ENCODE measurements at regions not wholly inside any gene's neighbourhood (a gene's known extent, or its start where the extent isn't known, plus 50 kb on each side); places are given as distances from the start of the nearest gene placed in this dataset.

- Histone ChIP-seq H3K27me3 (no peaks in the 10 kb centered on the region), H3K4me3 (no peak overlapping the region), H3K36me3 (no peaks in the 10 kb centered on the region), H3K27ac (no peak overlapping the region), H3K4me1 (no peaks in the 10 kb centered on the region), H3K9me3 (no peaks in the 10 kb centered on the region)
- no peak for TF ChIP-seq POLR2A (IDR thresholded peaks at IDR 0.05)
- DNase-seq (no peak), ATAC-seq (no peak)
- intact Hi-C loops (cut with DNase I): no loop called here
Observed at GRCh38 chr18:30754846-30755245, 287.7 kb downstream of the DSC3 start.

DNA sequence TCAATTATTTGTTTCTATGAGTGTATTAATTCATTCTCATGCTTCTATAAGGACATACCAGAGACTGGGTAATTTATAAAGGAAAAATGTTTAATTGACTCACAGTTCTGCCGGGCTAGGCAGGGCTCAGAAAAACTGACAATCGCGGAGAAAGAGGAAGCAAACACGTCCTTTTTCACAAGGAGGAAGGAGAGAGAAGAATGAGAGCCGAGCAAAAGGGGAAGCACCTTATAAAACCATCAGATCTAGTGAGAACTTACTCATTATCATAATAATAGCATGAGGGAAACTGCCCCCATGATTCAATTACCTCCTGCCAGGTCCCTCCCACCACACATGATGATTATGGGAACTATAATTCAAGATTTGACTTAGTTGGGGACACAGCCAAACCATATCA is 294.0 kb downstream of the DSC3 start:
- H3K9me3 ChIP-seq: no peaks in the 10 kb centered on the region
- H3K4me3 ChIP-seq: no peak overlapping the region
- ATAC-seq (no peak), DNase-seq (no peak)
- H3K27ac ChIP-seq: no peak overlapping the region
- WGBS (ENCODE audit: insufficient coverage, low coverage, low lambda C conversion rate, missing lambda C conversion rate): 18% methylated on average over 5 of the region's 5 CpGs
- H3K27me3 ChIP-seq: no peaks in the 10 kb centered on the region
- H3K36me3 ChIP-seq: no peaks in the 10 kb centered on the region
- no peak for TF ChIP-seq POLR2A (IDR thresholded peaks at IDR 0.05)
- no peak for TF ChIP-seq CTCF (IDR thresholded peaks at IDR 0.05)
- intact Hi-C loops (cut with DNase I): no loop called here
- no peaks in the 10 kb centered on the region for H3K4me1 ChIP-seq

GRCh38 chr18:30746224-30746623 is 296.3 kb downstream of the DSC3 start:
- H3K27ac ChIP-seq: no peak overlapping the region
- no peak for DNase-seq
- no peaks in the 10 kb centered on the region for H3K27me3 ChIP-seq
- no peak for TF ChIP-seq POLR2A (IDR thresholded peaks at IDR 0.05)
- no peak for TF ChIP-seq CTCF (IDR thresholded peaks at IDR 0.05)
- H3K4me3 ChIP-seq: no peak overlapping the region
- no peaks in the 10 kb centered on the region for H3K4me1 ChIP-seq
- no peaks in the 10 kb centered on the region for H3K36me3 ChIP-seq
- intact Hi-C loops (cut with DNase I): no loop called here
- ATAC-seq: no peak
- H3K9me3 ChIP-seq: no peaks in the 10 kb centered on the region

GRCh38 chr18:30743033-30743432 is 299.5 kb downstream of the DSC3 start:
- H3K36me3 ChIP-seq: no peaks in the 10 kb centered on the region
- H3K4me1 ChIP-seq: no peaks in the 10 kb centered on the region
- DNase-seq (no peak), ATAC-seq (no peak)
- no peak overlapping the region for H3K4me3 ChIP-seq
- H3K27me3 ChIP-seq: no peaks in the 10 kb centered on the region
- H3K27ac ChIP-seq: no peak overlapping the region
- no peak for TF ChIP-seq CTCF (IDR thresholded peaks at IDR 0.05)
- no peak for TF ChIP-seq POLR2A (IDR thresholded peaks at IDR 0.05)
- intact Hi-C loops (cut with DNase I): no loop called here
- H3K9me3 ChIP-seq: no peaks in the 10 kb centered on the region

DNA sequence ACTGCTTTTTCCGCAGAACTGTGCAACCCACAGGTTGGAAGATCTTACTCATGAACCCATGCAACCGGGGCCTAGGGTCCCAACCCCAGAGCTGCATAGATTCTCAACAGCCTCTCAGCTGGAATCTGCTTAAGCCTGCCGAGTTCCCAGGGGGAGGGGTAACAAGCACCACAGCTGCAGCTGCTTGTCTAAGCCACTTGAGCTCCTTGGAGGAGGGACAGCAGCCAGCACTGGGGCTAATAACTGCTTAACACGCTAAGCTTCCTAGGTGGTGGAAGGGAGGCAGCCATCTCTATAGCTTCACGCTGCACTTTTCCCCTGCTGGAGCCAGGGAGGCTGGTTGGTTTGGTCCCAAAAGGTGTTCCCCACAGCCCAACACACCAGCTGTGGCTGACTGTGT is 311.6 kb downstream of the DSC3 start:
- H3K4me1 ChIP-seq: no peaks in the 10 kb centered on the region
- intact Hi-C loops (cut with DNase I): no loop called here
- H3K27ac ChIP-seq: no peak overlapping the region
- H3K9me3 ChIP-seq: no peaks in the 10 kb centered on the region
- H3K4me3 ChIP-seq: no peak overlapping the region
- TF ChIP-seq POLR2A (IDR thresholded peaks at IDR 0.05): no peak
- no peak for TF ChIP-seq CTCF (IDR thresholded peaks at IDR 0.05)
- no peaks in the 10 kb centered on the region for H3K27me3 ChIP-seq
- no peak for ATAC-seq
- 53% methylated on average over 3 of the region's 5 CpGs for WGBS (ENCODE audit: insufficient coverage, low coverage, low lambda C conversion rate, missing lambda C conversion rate)
- no peaks in the 10 kb centered on the region for H3K36me3 ChIP-seq
- no peak for DNase-seq
